ENCODE measurements at regions not wholly inside any gene's neighbourhood (a gene's known extent, or its start where the extent isn't known, plus 50 kb on each side); places are given as distances from the start of the nearest gene placed in this dataset.

GRCh38 chr5:175243441-175243840 is 200.5 kb downstream of the DRD1 start:
- DNase-seq (ENCODE audit: low spot score) = no peak

GRCh38 chr5:175242207-175242606 is 201.8 kb downstream of the DRD1 start:
- no peak for DNase-seq (ENCODE audit: low spot score)

- DNase-seq (ENCODE audit: low spot score) = no peak
Observed at GRCh38 chr5:175238326-175238725, 205.7 kb downstream of the DRD1 start.

GRCh38 chr5:175236176-175236575 is 207.8 kb downstream of the DRD1 start:
- no peak for DNase-seq (ENCODE audit: low spot score)

- DNase-seq (ENCODE audit: low spot score) = no peak
Observed at GRCh38 chr5:175235251-175235960, 208.6 kb downstream of the DRD1 start.

GRCh38 chr5:175230299-175230698 is 213.7 kb downstream of the DRD1 start:
- DNase-seq (ENCODE audit: low spot score) = peak; percentile 23

GRCh38 chr5:175226506-175226905 is 217.5 kb downstream of the DRD1 start:
- DNase-seq (ENCODE audit: low spot score) = no peak

GRCh38 chr5:175223291-175223690 is 220.7 kb downstream of the DRD1 start:
- no peak for DNase-seq (ENCODE audit: low spot score)

GRCh38 chr5:175222621-175223020 is 221.4 kb downstream of the DRD1 start:
- no peak for DNase-seq (ENCODE audit: low spot score)

- no peak for DNase-seq (ENCODE audit: low spot score)
Observed at GRCh38 chr5:175220549-175220948, 223.4 kb downstream of the DRD1 start.

GRCh38 chr5:175219366-175219765 is 224.6 kb downstream of the DRD1 start:
- no peak for DNase-seq (ENCODE audit: low spot score)

- DNase-seq (ENCODE audit: low spot score) = no peak
Observed at GRCh38 chr5:175216991-175217390, 227.0 kb downstream of the DRD1 start.

GRCh38 chr5:175215906-175216305 is 228.1 kb downstream of the DRD1 start:
- no peak for DNase-seq (ENCODE audit: low spot score)

- no peak for DNase-seq (ENCODE audit: low spot score)
Observed at GRCh38 chr5:175214152-175214551, 229.8 kb downstream of the DRD1 start.

- no peak for DNase-seq (ENCODE audit: low spot score)
Observed at GRCh38 chr5:175211956-175212756, 231.8 kb downstream of the DRD1 start.

GRCh38 chr5:175207321-175208040 is 236.5 kb downstream of the DRD1 start:
- no peak for DNase-seq (ENCODE audit: low spot score)

GRCh38 chr5:175206669-175207068 is 237.3 kb downstream of the DRD1 start:
- DNase-seq (ENCODE audit: low spot score) = no peak

GRCh38 chr5:175202463-175203068 is 241.4 kb downstream of the DRD1 start:
- peak; percentile 82 for DNase-seq (ENCODE audit: low spot score)

GRCh38 chr5:175201393-175201792 is 242.6 kb downstream of the DRD1 start:
- no peak for DNase-seq (ENCODE audit: low spot score)

GRCh38 chr5:175195698-175196656 is 248.0 kb downstream of the DRD1 start:
- DNase-seq (ENCODE audit: low spot score) = peak; percentile 55

- no peak for DNase-seq (ENCODE audit: low spot score)
Observed at GRCh38 chr5:175181331-175181730, 262.7 kb downstream of the DRD1 start.
